Body of pancreas (tissue), 4 donors: ENCODE measurements at regions not wholly inside any gene's neighbourhood (a gene's known extent, or its start where the extent isn't known, plus 50 kb on each side); places are given as distances from the start of the nearest gene placed in this dataset.

Experiments
- ATAC-seq: fragments of 150-250 bp; one replicate; pipeline ENCODE4 v1.9.1; 2016
- DNase-seq, 4 donors: peaks; one replicate each; pipeline ENCODE4 v3.0.0-alpha.2; 2019
- H3K27ac ChIP-seq, 4 donors: fragments of 200-600 bp; sonication (generic); 1 replicate in 3 of 4; 2 replicates in 1 of 4; pipeline versions ENCODE4 v1.5.1 to v1.6.1; 2016 to 2019; ENCODE audit warnings: mild to moderate bottlenecking in 1 of 4, mixed read lengths in 1 of 4, moderate library complexity in 1 of 4
- H3K27me3 ChIP-seq, 2 donors: fragments of 200-600 bp; sonication (generic); one replicate each; pipeline ENCODE4 v1.6.0; 2016; ENCODE audit warnings: mild to moderate bottlenecking in 1 of 2
- H3K36me3 ChIP-seq, 2 donors: fragments of 200-600 bp; sonication (generic); replicated peaks in 1 of 2; 2 replicates each; pipeline ENCODE4 v1.5.1; 2016; ENCODE audit warnings: low read depth in 2 of 2; ENCODE audit not compliant: insufficient read depth in 1 of 2
- H3K4me1 ChIP-seq: fragments of 200-600 bp; sonication (generic); one replicate; pipeline ENCODE4 v1.6.0; 2016
- H3K4me3 ChIP-seq, 2 donors: fragments of 200-600 bp; sonication (generic); 1 replicate in 1 of 2; 2 replicates in 1 of 2; pipeline ENCODE4 v1.5.1; 2016 to 2019
- H3K9me3 ChIP-seq, 3 donors: fragments of 200-600 bp; sonication (generic); 1 replicate in 2 of 3; 2 replicates in 1 of 3; pipeline ENCODE4 v1.5.1; 2016
- CTCF ChIP-seq, 7 experiments: fragments of 450-650 bp in 4 of 7; fragments of 200-600 bp in 3 of 7; sonication (generic) in 3 of 7; IDR thresholded peaks; one replicate each; pipeline ENCODE4 v1.5.1; 2016 to 2019; ENCODE audit warnings: antibody characterized with exemption in 7 of 7
- POLR2A ChIP-seq, 3 donors: fragments of 450-650 bp; IDR thresholded peaks; one replicate each; pipeline ENCODE4 v1.6.1; 2016; ENCODE audit warnings: antibody characterized with exemption in 3 of 3, mild to moderate bottlenecking in 2 of 3
- WGBS, 2 donors: methylation state at CpG; one replicate each; pipeline ENCODE4 v1.1.5; 2017; 5-methylcytosine and 5-hydroxymethylcytosine counted together
- intact Hi-C: fragments of 100-400 bp; cut with DNase I; formaldehyde crosslinking; loops from one replicate; pipeline ENCODE4 v1.15.1; 2023

DNA sequence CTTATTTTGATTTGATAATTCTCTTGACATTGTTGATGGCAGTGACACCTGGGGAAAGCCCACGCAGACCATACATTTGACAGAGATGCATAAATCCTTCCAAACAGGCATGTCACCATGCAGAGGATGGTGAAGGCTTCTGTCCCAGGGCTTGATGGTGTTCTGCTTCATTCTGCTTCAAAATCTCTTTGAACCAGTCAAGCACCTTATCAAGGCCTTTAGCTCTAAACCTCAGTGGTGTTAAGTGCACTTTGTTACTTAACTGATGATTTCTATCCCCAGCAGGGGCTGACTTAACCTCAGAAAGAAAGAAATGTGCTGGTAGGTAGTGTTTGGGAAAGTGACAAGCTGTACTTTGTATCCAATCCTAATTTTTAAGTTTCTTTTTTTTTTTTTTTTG, 81.1 kb downstream of the RRAGC start:
- Histone ChIP-seq H3K4me1 (peaks cover 2% of the 10 kb centered on the region), H3K27me3 (no peaks in the 10 kb centered on the region), H3K27ac (no peak overlapping the region), H3K9me3 (no peaks in the 10 kb centered on the region), H3K4me3 (no peak overlapping the region), H3K36me3 (no peaks in the 10 kb centered on the region)
- TF ChIP-seq POLR2A (IDR thresholded peaks at IDR 0.05), result no peak
- no peak for TF ChIP-seq CTCF (IDR thresholded peaks at IDR 0.05)
- ATAC-seq (no peak), DNase-seq (no peak)
- 0 to 25% methylated on average over 1 of the region's 1 CpG for WGBS, 2 donors
- intact Hi-C loops, result no loop called here

GRCh38 chr1:38778051-38778450, 81.5 kb downstream of the RRAGC start:
- ATAC-seq, result no peak
- no peak overlapping the region for H3K4me3 ChIP-seq

DNA sequence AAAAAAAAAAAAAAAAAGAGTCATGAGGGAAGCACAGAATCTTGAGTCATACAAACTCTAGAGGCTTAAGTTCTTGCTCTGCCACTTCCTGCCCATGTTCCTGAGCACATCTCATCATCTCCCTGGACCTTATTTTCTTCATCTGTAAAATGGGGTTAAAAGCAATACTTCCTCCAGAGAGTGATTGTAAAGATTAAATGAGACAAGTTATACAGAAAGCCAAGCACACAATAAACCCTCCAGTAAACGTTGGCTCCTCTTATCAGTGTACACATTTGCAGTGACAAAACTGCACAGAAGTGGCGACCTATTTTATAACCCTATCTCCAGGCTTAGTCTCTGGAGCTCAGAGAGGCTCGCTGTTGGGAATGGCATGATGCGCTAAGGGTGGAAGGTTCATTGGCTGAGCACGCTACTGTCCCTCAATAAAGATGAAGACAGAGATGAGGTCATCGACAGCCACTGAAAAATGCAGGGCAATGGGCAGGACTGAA, 82.1 kb downstream of the RRAGC start:
- WGBS, 2 donors, result 43 to 56% methylated on average over 6 of the region's 6 CpGs
- no peak for TF ChIP-seq POLR2A (IDR thresholded peaks at IDR 0.05)
- TF ChIP-seq CTCF (IDR thresholded peaks at IDR 0.05), result no peak
- ATAC-seq, result no peak
- no peak for DNase-seq
- no peaks in the 10 kb centered on the region for H3K4me1 ChIP-seq
- intact Hi-C loops, result no loop called here
- no peak overlapping the region for H3K4me3 ChIP-seq
- H3K36me3 ChIP-seq, result no peaks in the 10 kb centered on the region
- H3K27me3 ChIP-seq, result no peaks in the 10 kb centered on the region
- H3K27ac ChIP-seq, result no peak overlapping the region
- no peaks in the 10 kb centered on the region for H3K9me3 ChIP-seq

More at GRCh38 chr1:38778051-38778450, 81.5 kb downstream of the RRAGC start:
- Histone ChIP-seq H3K4me1 (no peaks in the 10 kb centered on the region), H3K27ac (no peak overlapping the region), H3K36me3 (no peaks in the 10 kb centered on the region), H3K9me3 (no peaks in the 10 kb centered on the region), H3K27me3 (no peaks in the 10 kb centered on the region)
- intact Hi-C loops, result no loop called here
- TF ChIP-seq POLR2A (IDR thresholded peaks at IDR 0.05), result no peak
- no peak for TF ChIP-seq CTCF (IDR thresholded peaks at IDR 0.05)
- DNase-seq, result no peak
- 54 to 69% methylated on average over 2 of the region's 2 CpGs for WGBS, 2 donors

DNA sequence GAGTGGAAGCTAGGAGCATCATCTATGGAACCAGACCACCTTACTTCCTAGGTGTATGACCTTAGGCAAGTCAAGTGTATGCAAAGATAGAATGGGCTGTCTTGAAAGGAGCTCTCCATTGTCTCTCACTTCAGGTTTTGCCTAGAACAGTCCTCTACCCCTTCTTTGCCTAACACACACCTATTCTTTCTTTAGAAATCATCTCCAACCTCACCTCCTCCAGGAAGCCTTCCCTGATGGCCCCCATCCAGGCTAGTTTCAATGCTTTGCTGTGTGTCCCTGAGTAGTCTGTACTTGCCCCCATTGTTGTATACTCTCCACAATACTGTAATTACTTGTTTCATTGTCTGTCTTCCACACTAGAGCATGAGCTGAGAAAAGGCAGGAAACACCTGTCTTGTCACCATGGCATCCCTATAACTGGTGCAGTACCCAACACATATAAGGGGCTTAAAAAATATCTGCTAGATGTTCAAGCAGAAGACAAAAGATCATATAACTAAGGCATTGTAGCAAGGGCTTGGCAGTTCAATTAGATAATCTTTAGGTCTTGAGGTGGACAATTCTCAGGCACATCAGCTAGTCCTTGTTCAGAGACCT, 83.0 kb downstream of the RRAGC start:
- intact Hi-C loops, result no loop called here
- TF ChIP-seq CTCF (IDR thresholded peaks at IDR 0.05), result no peak
- no peak for TF ChIP-seq POLR2A (IDR thresholded peaks at IDR 0.05)
- no peaks in the 10 kb centered on the region for H3K27me3 ChIP-seq
- no peaks in the 10 kb centered on the region for H3K36me3 ChIP-seq
- no peak overlapping the region for H3K27ac ChIP-seq
- no peaks in the 10 kb centered on the region for H3K9me3 ChIP-seq
- DNase-seq (no peak), ATAC-seq (no peak)
- no peaks in the 10 kb centered on the region for H3K4me1 ChIP-seq
- H3K4me3 ChIP-seq, result no peak overlapping the region

DNA sequence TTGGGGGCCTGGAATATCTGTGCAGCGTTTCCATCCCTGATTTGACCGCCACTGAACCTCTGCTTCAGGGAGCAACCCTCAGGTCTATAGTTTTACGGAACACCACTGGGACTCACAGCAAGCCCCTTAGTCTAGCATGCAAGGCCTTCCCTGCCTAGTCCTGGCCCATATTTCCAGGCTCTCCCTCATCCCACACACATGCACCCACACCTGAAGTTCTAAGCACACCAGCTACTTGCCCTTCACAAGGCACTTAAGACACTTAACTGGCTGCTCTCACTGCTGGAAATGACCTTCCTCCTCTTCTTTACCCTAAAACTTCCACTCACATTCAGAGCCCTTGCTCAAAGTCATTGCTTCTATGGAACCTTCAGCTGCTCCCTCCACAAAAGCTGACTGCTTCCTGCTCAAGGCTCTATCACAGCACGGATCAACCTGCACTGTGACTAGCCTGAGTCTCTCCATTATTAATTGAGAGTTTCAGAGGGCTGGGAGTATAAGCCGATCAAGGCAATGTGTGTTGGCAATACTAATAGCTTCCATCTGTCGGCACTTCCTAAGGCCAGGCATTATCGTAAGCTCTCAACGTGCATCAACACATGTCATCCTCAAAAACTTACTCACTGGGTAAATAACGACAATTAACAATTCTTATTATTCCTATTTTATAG, 84.3 kb downstream of the RRAGC start:
- intact Hi-C loops, result no loop called here
- DNase-seq (no peak), ATAC-seq (no peak)
- TF ChIP-seq POLR2A (IDR thresholded peaks at IDR 0.05), result no peak
- TF ChIP-seq CTCF (IDR thresholded peaks at IDR 0.05), result no peak
- Histone ChIP-seq H3K27me3 (no peaks in the 10 kb centered on the region), H3K4me1 (no peaks in the 10 kb centered on the region), H3K27ac (no peak overlapping the region), H3K4me3 (no peak overlapping the region), H3K36me3 (no peaks in the 10 kb centered on the region), H3K9me3 (no peaks in the 10 kb centered on the region)
- WGBS, 2 donors, result 75% methylated on average over 9 of the region's 9 CpGs
